ENCODE measurements at regions not wholly inside any gene's neighbourhood (a gene's known extent, or its start where the extent isn't known, plus 50 kb on each side); places are given as distances from the start of the nearest gene placed in this dataset.
A peak's percentile ranks its signal among the peaks of the same experiment; 100 is the strongest.

GRCh38 chrX:11040405-11040804 lies 70.7 kb upstream of the HCCS start:
- no peak overlapping the region for H3K4me3 ChIP-seq (replicated peaks; ENCODE audit: low read depth, low read length)
- DNase-seq (ENCODE audit: low read depth), result no peak
- TF ChIP-seq CTCF (IDR thresholded peaks at IDR 0.05; ENCODE audit: low read length, missing control alignments), result peak; percentile 11

GRCh38 chrX:11040996-11041395 lies 70.1 kb upstream of the HCCS start:
- no peak for DNase-seq (ENCODE audit: low read depth)
- TF ChIP-seq CTCF (IDR thresholded peaks at IDR 0.05; ENCODE audit: low read length, missing control alignments), result no peak
- no peak overlapping the region for H3K4me3 ChIP-seq (replicated peaks; ENCODE audit: low read depth, low read length)

DNA sequence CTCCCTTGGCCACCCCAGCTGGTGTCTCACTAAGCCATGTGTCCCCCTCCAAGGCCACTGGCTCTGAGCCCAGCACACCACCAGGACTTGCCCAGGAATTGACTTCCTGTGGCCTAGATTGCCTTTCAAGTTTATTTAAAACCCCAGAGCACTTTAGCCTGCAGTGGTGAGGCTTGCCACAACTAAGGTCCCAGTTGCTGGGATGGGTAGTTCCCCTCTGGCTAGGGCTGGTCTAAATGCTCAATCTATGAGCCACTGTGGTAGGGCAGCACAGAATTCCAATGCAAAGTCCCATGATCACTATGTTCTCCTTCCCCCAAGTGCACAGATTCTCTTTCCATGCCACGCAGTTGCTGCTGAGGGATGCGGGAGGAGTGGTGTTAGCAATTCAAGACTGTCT lies 61.1 kb upstream of the HCCS start:
- TF ChIP-seq CTCF (IDR thresholded peaks at IDR 0.05; ENCODE audit: low read length, missing control alignments), result no peak
- no peak for DNase-seq (ENCODE audit: low read depth)
- H3K4me3 ChIP-seq (replicated peaks; ENCODE audit: low read depth, low read length), result no peak overlapping the region

DNA sequence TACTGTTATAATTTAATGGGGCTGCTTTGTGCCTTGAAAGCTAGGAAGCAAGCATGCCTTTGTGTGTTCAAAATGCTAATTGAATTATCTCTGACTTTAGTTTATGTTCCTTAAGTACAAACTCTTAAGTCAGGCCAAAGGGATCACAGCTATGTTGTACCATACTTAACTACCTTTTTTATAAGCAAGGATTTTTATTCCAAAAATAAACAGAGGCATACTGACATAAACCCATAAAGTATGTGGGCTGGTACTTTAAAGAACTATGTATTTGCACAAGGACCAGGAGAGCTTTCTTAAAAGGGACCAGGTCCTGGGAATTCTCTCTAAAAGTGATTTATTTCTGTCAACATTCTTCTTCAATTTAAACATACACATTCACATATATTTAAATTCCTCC lies 57.8 kb upstream of the HCCS start:
- no peak for TF ChIP-seq CTCF (IDR thresholded peaks at IDR 0.05; ENCODE audit: low read length, missing control alignments)
- H3K4me3 ChIP-seq (replicated peaks; ENCODE audit: low read depth, low read length), result no peak overlapping the region
- no peak for DNase-seq (ENCODE audit: low read depth)

GRCh38 chrX:11056322-11057176 lies 54.6 kb upstream of the HCCS start:
- no peak for DNase-seq (ENCODE audit: low read depth)
- no peak for TF ChIP-seq CTCF (IDR thresholded peaks at IDR 0.05; ENCODE audit: low read length, missing control alignments)
- no peak overlapping the region for H3K4me3 ChIP-seq (replicated peaks; ENCODE audit: low read depth, low read length)

- DNase-seq (ENCODE audit: low read depth), result no peak
- TF ChIP-seq CTCF (IDR thresholded peaks at IDR 0.05; ENCODE audit: low read length, missing control alignments), result no peak
- no peak overlapping the region for H3K4me3 ChIP-seq (replicated peaks; ENCODE audit: low read depth, low read length)
These were observed 51.2 kb upstream of the HCCS start for GRCh38 chrX:11059933-11060332.
